MM.1S (cell line): ENCODE measurements at regions not wholly inside any gene's neighbourhood (a gene's known extent, or its start where the extent isn't known, plus 50 kb on each side); places are given as distances from the start of the nearest gene placed in this dataset.

Experiments used
- EZH2 ChIP-seq: fragments of 300-600 bp; sonication (generic); optimal IDR thresholded peaks from 2 replicates; pipeline ENCODE3; 2017; ENCODE audit warnings: low read depth, mild to moderate bottlenecking, antibody characterized with exemption, low read length, mixed read lengths
- EZH2phosphoT487 ChIP-seq: fragments of 300-600 bp; sonication (generic); IDR thresholded peaks from 2 replicates; pipeline ENCODE4 v1.6.1; 2018; ENCODE audit warnings: antibody characterized with exemption, low read length
- TF ChIP-seq, protein P1 (sequence below): fragments of 300-600 bp; sonication (generic); IDR thresholded peaks from 2 replicates; pipeline ENCODE4 v1.5.1; 2016; ENCODE audit warnings: antibody characterized with exemption, low read length, mixed read lengths

DNA sequence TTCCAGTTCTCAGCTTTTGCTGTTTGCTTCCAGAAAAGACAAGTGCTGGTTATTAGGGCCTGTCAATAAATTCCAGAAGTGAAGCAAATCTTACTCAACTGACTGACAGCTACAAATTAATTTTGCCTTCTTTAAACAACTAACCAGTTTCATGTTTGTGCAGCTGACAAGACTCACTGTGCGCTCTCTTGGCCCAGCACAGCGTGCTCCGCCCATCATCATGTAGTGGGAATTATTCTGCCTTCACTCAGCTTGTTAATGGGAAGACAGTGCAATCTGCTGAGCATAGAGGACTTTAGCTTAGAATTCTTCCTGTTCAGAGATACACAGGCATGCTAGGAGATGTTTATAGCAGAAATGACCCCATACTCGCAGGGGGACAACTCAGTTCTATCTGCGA lies 808.9 kb downstream of the CCSER2 start:
- TF ChIP-seq EZH2phosphoT487 (no peak), EZH2 (no peak)
- TF ChIP-seq, protein P1, sequence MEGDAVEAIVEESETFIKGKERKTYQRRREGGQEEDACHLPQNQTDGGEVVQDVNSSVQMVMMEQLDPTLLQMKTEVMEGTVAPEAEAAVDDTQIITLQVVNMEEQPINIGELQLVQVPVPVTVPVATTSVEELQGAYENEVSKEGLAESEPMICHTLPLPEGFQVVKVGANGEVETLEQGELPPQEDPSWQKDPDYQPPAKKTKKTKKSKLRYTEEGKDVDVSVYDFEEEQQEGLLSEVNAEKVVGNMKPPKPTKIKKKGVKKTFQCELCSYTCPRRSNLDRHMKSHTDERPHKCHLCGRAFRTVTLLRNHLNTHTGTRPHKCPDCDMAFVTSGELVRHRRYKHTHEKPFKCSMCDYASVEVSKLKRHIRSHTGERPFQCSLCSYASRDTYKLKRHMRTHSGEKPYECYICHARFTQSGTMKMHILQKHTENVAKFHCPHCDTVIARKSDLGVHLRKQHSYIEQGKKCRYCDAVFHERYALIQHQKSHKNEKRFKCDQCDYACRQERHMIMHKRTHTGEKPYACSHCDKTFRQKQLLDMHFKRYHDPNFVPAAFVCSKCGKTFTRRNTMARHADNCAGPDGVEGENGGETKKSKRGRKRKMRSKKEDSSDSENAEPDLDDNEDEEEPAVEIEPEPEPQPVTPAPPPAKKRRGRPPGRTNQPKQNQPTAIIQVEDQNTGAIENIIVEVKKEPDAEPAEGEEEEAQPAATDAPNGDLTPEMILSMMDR: no peak
